Right lobe of liver (tissue), 6 donors: ENCODE measurements at regions not wholly inside any gene's neighbourhood (a gene's known extent, or its start where the extent isn't known, plus 50 kb on each side); places are given as distances from the start of the nearest gene placed in this dataset.

Experiments used
- ATAC-seq, 4 donors: fragments of 200-7000 bp; cut with Tn5 transposase; one replicate each; pipeline ENCODE4 v1.9.1; 2020; ENCODE audit warnings: mild to moderate bottlenecking in 4 of 4, moderate library complexity in 4 of 4
- DNase-seq, 3 donors: peaks; one replicate each; pipeline ENCODE4 v3.0.0-alpha.2; 2020
- H3K27ac ChIP-seq, 3 donors: fragments of 200-600 bp; one replicate each; pipeline ENCODE4 v1.8.0; 2022
- H3K27me3 ChIP-seq, 2 donors: fragments of 200-600 bp; one replicate each; pipeline ENCODE4 v1.8.0; 2022
- H3K36me3 ChIP-seq, 4 donors: fragments of 200-600 bp; sonication (generic) in 1 of 4; one replicate each; pipeline versions ENCODE4 v1.5.1 to v1.8.0; 2017 to 2022; ENCODE audit warnings: control low read depth in 1 of 4
- H3K4me1 ChIP-seq, 4 donors: fragments of 200-600 bp; sonication (generic) in 1 of 4; one replicate each; pipeline versions ENCODE4 v1.5.1 to v1.8.0; 2017 to 2022; ENCODE audit warnings: control low read depth in 1 of 4
- H3K4me3 ChIP-seq, 3 donors: fragments of 200-600 bp; one replicate each; pipeline ENCODE4 v1.8.0; 2022
- H3K9me3 ChIP-seq, 4 donors: fragments of 200-600 bp; sonication (generic) in 1 of 4; one replicate each; pipeline versions ENCODE4 v1.5.1 to v1.8.0; 2017 to 2022; ENCODE audit warnings: control low read depth in 1 of 4
- POLR2A ChIP-seq: fragments of 450-650 bp; IDR thresholded peaks from one replicate; pipeline ENCODE4 v1.6.1; 2017; ENCODE audit warnings: antibody characterized with exemption, mild to moderate bottlenecking
- WGBS: methylation state at CpG from one replicate; pipeline ENCODE4 v1.1.6; 2018; ENCODE audit warnings: low coverage, low lambda C conversion rate; ENCODE audit not compliant: insufficient coverage; ENCODE audit errors: missing lambda C conversion rate; 5-methylcytosine and 5-hydroxymethylcytosine counted together
- intact Hi-C, 2 donors: fragments of 100-400 bp; cut with DNase I; formaldehyde crosslinking; loops; one replicate each; pipeline versions ENCODE4 v1.11.2 to v1.14.1; 2022
- TF ChIP-seq, protein P1 (sequence below), 4 donors: fragments of 200-600 bp in 3 of 4; fragments of 450-650 bp in 1 of 4; IDR thresholded peaks; one replicate each; pipeline versions ENCODE4 v1.5.1 to v1.8.0; 2016 to 2022; ENCODE audit warnings: antibody characterized with exemption in 4 of 4, mild to moderate bottlenecking in 2 of 4
- donor health status: DM: no; HTN: yes; CAD: no.
- donor health status: DM: no; HTN: no; CAD: no.
- donor health status: DM: no; HTN: no; CAD: no.
- donor health status: DM: no; HTN: yes; CAD: no.
- donor health status: DM: no; HTN: yes; CAD: no.

DNA sequence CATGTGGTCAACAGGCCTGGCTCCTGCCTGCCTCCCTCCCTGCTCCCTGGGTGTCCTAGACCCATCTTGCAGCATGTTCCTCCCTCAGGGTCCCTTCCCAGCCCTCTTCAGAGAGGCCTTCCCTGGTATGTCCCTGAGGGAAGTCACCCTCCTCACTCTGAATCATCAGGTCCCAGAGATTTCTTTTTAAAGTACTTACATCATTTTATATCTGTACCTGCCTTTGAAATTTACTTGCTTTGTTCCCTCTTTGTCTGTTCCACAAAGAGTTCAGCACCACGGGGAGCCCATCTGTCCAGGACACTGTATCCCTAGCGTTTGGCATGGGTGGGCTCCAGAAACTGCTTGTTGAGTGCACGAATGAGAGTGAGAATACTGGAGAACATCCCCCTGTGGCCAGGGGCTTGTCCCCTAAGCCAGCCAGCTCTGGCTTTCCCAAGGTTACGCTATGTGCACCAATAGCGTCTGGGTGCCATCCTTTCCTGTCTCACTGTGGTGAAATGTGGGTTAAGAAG, 50.6 kb upstream of the IGFBP3 start:
- no peak overlapping the region for H3K27ac ChIP-seq
- H3K36me3 ChIP-seq: no peaks in the 10 kb centered on the region
- H3K9me3 ChIP-seq: no peaks in the 10 kb centered on the region
- intact Hi-C loops: no loop called here
- H3K4me3 ChIP-seq: no peak overlapping the region
- WGBS: 85% methylated on average over 5 of the region's 5 CpGs
- DNase-seq (no peak), ATAC-seq (no peak)
- no peaks in the 10 kb centered on the region for H3K27me3 ChIP-seq
- H3K4me1 ChIP-seq: no peaks in the 10 kb centered on the region
- no peak for TF ChIP-seq POLR2A

DNA sequence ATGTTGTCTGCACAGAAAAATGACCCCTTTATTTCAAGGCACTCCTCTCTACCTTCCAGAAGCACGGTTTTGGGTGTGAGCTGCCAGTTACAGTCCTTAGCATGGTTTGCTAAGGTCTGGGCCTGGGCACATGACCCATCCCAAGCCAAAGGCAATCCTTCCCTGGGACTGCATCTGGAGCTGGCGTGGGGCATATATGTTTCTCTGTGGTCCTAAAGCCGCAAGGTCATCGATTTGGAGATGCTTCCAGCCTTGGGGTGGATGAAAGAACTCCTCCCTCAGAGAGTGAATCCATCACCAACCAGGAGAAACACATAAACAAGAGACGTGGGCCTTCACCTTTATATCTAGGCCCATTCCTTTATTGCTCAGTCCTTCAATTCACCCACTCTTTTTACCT, 50.1 kb upstream of the IGFBP3 start:
- no peaks in the 10 kb centered on the region for H3K36me3 ChIP-seq
- no peak for TF ChIP-seq POLR2A
- TF ChIP-seq, protein P1, sequence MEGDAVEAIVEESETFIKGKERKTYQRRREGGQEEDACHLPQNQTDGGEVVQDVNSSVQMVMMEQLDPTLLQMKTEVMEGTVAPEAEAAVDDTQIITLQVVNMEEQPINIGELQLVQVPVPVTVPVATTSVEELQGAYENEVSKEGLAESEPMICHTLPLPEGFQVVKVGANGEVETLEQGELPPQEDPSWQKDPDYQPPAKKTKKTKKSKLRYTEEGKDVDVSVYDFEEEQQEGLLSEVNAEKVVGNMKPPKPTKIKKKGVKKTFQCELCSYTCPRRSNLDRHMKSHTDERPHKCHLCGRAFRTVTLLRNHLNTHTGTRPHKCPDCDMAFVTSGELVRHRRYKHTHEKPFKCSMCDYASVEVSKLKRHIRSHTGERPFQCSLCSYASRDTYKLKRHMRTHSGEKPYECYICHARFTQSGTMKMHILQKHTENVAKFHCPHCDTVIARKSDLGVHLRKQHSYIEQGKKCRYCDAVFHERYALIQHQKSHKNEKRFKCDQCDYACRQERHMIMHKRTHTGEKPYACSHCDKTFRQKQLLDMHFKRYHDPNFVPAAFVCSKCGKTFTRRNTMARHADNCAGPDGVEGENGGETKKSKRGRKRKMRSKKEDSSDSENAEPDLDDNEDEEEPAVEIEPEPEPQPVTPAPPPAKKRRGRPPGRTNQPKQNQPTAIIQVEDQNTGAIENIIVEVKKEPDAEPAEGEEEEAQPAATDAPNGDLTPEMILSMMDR (IDR thresholded peaks at IDR 0.05): no peak
- no peaks in the 10 kb centered on the region for H3K4me1 ChIP-seq
- no peak for DNase-seq
- H3K27me3 ChIP-seq: no peaks in the 10 kb centered on the region
- no peaks in the 10 kb centered on the region for H3K9me3 ChIP-seq
- intact Hi-C loops: no loop called here
- no peak overlapping the region for H3K4me3 ChIP-seq
- 73% methylated on average over 1 of the region's 5 CpGs for WGBS
- no peak for ATAC-seq
- H3K27ac ChIP-seq: no peak overlapping the region
